T-helper 1 cell treated with Interleukin-12 subunit alpha and Interleukin-12 subunit beta and Interleukin-4 antibody, amounts not matched to agents 30 μg/mL and 1 μg/mL, for 36 hours (primary cell): ENCODE measurements at regions not wholly inside any gene's neighbourhood (a gene's known extent, or its start where the extent isn't known, plus 50 kb on each side); places are given as distances from the start of the nearest gene placed in this dataset.

Source experiments
- H3K27ac Mint-ChIP-seq: one replicate; pipeline ENCODE4 v1.8.0; 2021; ENCODE audit warnings: mild to moderate bottlenecking, mixed read lengths
- H3K27me3 Mint-ChIP-seq: one replicate; pipeline ENCODE4 v1.8.0; 2021; ENCODE audit warnings: low read depth, mixed read lengths
- H3K36me3 Mint-ChIP-seq: one replicate; pipeline ENCODE4 v1.8.0; 2021; ENCODE audit warnings: low read depth, mixed read lengths
- H3K4me1 Mint-ChIP-seq: one replicate; pipeline ENCODE4 v1.8.0; 2021; ENCODE audit warnings: low read depth, mixed read lengths
- H3K4me3 Mint-ChIP-seq: one replicate; pipeline ENCODE4 v1.8.0; 2021; ENCODE audit warnings: mild to moderate bottlenecking, moderate library complexity, mixed read lengths
- H3K9me3 Mint-ChIP-seq: one replicate; pipeline ENCODE4 v1.8.0; 2021; ENCODE audit warnings: mixed read lengths

DNA sequence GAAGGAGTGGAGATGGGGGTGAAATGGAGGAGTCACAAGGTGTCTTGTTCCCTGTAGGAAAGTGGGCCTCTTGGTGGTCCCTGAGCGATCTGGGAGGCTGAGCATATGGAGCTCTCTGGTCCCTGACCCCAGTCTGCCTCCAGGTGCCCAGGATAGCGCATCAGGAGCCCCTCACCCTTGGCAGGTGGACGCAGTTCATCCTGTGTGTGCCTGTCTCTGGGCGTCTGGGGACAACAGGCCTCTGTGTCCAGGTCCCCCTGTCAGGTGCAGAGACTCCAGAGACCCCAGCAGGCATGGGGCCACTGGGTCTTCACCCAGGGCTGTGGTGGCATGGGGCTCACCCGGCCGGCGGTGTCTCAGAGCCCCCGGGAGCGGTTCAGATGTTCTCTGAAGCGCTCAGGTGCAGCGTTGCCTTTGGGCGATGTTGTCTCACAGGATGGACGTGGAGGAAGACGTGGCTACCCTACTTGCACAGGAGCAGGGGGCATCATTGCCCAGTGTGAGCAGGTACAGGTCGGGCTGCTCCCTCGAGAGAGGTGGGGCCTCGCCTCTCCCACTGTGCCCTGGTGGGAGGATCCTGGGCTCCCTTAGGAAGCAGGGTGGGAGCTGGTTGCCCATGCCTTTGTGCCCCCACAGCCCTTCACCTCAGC lies 58.1 kb upstream of the TPM4 start:
- Mint-ChIP-seq H3K27me3 (no peaks in the 10 kb centered on the region), H3K27ac (no peak overlapping the region), H3K4me3 (no peak overlapping the region)

DNA sequence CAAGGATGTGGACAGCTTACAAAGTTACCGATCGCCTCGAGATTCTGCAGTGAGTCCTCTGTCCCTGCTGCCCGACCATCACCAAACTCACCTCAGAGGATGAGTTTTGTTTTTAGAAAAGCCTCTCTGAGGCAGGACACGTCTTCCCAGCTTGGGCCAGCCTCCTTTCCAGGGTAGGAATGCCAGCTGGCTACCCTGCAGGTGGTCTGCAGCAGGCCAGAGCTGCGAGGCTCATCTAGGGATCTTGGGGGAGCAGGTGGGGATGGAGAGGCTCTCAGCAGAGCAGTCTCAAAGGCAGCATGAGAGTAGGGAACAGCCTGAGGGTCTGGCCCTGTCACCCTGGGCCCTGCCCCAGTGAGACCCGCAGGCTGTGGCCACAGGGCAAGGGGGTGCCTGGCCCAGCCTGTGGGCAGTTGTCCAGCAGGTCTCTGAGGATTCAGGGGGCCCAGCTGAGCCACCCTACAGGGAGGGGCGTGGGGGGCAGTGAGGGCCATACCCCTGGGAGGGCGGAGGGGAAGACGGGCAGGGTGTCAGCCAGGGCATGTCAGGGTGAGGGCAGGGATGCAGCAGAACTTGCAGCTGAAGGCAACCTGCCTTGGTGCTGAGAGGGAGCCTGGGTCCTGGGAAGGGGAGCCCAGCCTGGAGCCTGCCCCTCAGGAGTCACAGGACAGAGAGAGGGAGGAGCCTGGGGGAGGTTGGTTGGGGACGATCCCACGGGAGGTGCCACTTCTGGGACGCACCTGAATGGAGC lies 57.3 kb upstream of the TPM4 start:
- Mint-ChIP-seq H3K27ac (no peak overlapping the region), H3K4me1 (no peaks in the 10 kb centered on the region), H3K27me3 (no peaks in the 10 kb centered on the region), H3K4me3 (no peak overlapping the region), H3K9me3 (no peaks in the 10 kb centered on the region), H3K36me3 (no peaks in the 10 kb centered on the region)

More for the DNA sequence above, 58.1 kb upstream of the TPM4 start:
- Mint-ChIP-seq H3K4me1 (no peaks in the 10 kb centered on the region), H3K36me3 (no peaks in the 10 kb centered on the region), H3K9me3 (no peaks in the 10 kb centered on the region)

DNA sequence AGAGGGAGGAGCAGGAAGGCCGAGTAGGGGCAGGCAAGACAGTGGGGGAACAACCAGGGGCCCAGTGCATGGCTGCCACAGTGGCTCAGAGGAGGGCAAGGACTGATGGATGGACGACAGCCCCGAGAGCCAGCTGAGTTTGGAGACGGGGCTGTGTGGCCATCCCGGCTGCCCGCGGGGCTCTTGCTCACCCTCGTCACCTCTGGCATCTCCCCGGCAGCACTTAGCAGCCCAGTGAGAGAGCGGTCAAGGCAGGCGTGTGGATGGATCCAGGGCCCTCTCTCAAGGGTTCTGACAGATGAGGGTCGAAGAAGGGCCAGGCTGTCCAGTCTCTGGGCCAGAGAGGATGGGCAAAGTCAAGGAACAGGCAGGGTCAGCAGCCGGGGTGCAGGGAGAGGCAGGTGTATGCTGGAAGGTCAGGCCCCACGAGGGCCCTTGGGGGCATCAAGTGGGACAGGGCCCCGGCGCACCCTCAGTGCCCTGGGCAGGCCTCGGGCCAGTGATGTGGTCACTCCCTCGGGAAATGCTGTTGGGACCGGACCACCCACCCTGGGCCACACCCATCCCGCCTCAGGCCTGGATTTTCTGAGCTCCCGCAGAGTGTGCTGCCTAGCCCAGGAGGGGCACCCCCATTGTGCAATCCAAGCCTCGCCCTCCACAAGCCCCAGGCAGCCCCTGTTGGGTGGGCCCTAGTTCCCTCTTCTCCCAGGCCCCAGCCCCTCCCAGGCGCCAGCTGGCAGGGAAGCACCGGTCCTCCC lies 56.4 kb upstream of the TPM4 start:
- H3K27ac Mint-ChIP-seq = no peak overlapping the region
- no peaks in the 10 kb centered on the region for H3K27me3 Mint-ChIP-seq
- H3K4me3 Mint-ChIP-seq = no peak overlapping the region
- H3K36me3 Mint-ChIP-seq = no peaks in the 10 kb centered on the region
- no peaks in the 10 kb centered on the region for H3K9me3 Mint-ChIP-seq
- H3K4me1 Mint-ChIP-seq = no peaks in the 10 kb centered on the region

DNA sequence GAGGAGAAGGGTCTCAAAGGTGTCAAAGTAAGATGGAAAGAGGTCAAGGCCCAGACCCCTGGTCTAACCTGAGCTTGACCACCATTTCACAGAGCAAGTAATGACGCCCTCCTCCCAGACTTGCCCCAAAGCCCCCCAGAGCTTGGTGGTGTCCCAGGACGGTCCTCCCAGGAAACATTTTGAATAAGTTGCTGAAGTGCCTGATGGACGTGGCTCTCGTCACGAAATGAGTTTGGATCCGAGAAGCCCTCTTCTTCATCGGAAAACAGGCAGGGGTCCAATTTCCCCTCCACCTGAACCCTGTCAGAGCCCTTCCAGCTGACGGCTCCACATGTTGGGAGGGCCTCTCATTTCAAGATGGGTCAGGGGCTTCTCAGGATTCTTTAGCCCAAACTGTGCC lies 54.5 kb upstream of the TPM4 start:
- Mint-ChIP-seq H3K4me1 (no peaks in the 10 kb centered on the region), H3K36me3 (no peaks in the 10 kb centered on the region), H3K27me3 (no peaks in the 10 kb centered on the region), H3K4me3 (no peak overlapping the region), H3K27ac (no peak overlapping the region), H3K9me3 (no peaks in the 10 kb centered on the region)

DNA sequence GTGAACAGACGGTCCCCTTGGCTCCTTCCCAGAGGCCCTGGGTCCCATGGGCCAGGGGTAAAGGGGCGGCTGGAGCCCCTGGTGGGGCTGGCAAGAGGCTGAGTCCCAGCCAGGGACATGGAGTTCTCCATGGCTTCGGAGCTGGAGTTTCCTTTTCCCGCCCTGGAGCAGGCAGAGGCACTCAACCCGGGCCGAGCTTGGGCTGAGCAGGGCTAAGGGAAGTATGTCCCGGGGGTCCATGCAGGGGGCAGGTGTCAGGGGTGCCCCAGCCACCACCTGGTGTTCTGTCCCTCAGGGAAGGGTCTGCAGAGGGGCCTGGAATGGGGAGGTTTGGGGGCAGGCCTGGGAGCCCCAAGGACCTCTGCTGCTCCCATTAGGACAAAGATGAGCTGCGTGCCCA lies 54.0 kb upstream of the TPM4 start:
- no peaks in the 10 kb centered on the region for H3K9me3 Mint-ChIP-seq
- no peaks in the 10 kb centered on the region for H3K4me1 Mint-ChIP-seq
- no peak overlapping the region for H3K4me3 Mint-ChIP-seq
- no peaks in the 10 kb centered on the region for H3K27me3 Mint-ChIP-seq
- H3K27ac Mint-ChIP-seq = no peak overlapping the region
- H3K36me3 Mint-ChIP-seq = no peaks in the 10 kb centered on the region

DNA sequence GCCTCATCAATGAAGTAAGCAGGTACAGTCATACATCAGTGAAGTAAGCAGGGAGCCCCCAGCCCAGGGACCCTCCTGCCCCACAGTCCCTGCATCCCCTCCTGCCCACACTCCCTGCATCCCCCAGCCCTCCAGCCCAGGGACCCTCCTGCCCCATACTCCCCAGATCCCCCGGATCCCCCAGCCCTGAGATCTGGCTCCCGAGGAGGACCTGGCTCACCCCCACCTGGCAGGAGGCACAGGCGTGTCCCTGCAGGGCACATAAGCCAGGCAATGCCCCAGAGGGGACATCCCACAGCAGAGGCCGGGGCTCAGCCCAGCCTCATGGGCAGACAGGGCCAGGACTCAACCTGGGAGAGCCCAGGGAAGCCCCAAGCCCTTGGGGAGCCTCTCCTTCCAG lies 53.6 kb upstream of the TPM4 start:
- Mint-ChIP-seq H3K4me1 (no peaks in the 10 kb centered on the region), H3K4me3 (no peak overlapping the region), H3K27me3 (no peaks in the 10 kb centered on the region), H3K36me3 (no peaks in the 10 kb centered on the region), H3K27ac (no peak overlapping the region), H3K9me3 (no peaks in the 10 kb centered on the region)

DNA sequence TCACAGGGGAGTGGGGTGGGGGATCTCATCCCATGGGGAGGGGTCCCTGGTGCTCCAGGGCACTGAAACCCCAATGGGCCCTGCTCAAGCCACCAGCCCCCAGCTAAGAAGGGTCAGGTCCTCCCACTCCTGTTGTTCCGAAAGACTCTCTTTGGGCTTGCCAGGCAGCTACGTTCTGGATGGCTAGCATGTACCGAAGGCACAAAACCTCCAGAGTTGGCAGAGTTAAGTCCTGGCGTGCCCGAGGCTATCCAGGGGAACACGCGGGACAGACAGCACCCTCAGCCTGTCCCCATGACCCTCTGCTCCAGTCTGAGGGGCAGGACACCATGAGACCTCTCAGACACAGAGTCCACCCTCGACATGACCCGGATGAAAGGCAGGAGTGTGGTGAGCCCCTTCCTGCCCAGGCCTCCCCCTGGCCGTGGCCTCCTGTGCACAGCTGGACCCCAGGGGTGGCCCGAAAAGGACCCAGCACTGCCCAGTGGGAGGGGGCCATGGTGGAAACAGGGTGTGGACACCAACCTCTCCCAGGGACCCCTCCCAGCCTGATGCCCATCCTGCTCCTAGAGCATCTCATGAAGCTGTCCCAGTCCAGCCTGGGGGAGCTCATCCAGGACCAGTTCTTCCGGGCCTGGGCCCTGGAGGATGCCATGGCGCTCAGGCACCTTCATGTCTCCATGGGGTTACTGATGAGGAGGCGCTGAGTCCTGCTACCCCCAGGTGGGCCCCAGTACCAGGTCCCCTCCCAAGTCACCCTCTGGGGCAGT lies 53.0 kb upstream of the TPM4 start:
- Mint-ChIP-seq H3K9me3 (no peaks in the 10 kb centered on the region), H3K27ac (no peak overlapping the region), H3K36me3 (no peaks in the 10 kb centered on the region), H3K4me1 (no peaks in the 10 kb centered on the region), H3K4me3 (no peak overlapping the region), H3K27me3 (no peaks in the 10 kb centered on the region)

DNA sequence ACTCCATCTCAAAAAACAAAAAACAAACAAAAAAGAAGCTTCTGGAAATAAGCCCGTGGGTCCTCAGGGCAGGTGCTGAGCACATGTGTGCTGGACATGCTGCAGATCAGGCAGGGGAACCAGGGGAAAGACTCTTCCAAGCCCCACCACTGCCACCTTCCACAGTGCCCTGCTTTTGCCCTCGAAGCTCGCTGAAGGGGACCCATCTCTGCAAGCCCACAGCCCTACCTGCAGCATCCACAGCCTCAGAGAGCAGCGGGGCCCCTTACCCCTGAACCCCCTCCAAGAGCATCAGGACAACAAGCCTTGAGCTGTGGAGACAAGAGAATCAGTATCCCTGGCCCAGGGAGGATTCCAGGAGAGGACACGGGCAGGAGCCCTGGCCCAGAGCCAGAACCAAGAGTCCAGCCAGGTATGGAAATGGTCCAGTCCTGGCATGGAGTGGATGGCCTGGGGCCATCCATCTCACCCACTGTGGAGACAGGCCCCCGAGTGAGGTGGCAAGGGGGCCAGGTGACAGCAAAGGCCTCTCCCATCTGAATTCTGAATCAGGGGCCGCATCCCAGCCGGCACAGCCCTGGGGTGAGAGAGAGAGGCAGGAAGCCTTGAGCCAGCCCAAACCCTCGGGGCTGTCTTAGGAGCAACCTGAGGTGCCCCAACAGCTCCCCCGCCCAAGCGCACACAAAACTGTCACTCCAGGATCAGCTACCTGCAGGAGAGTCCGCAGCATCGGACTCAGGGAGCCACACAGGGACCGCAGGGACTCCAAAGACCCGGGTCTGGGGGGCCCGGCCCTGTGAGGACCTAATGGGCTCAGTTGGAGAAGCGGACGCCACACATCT lies 51.8 kb upstream of the TPM4 start:
- H3K36me3 Mint-ChIP-seq = no peaks in the 10 kb centered on the region
- no peak overlapping the region for H3K27ac Mint-ChIP-seq
- no peaks in the 10 kb centered on the region for H3K4me1 Mint-ChIP-seq
- no peak overlapping the region for H3K4me3 Mint-ChIP-seq
- H3K9me3 Mint-ChIP-seq = no peaks in the 10 kb centered on the region
- no peaks in the 10 kb centered on the region for H3K27me3 Mint-ChIP-seq

DNA sequence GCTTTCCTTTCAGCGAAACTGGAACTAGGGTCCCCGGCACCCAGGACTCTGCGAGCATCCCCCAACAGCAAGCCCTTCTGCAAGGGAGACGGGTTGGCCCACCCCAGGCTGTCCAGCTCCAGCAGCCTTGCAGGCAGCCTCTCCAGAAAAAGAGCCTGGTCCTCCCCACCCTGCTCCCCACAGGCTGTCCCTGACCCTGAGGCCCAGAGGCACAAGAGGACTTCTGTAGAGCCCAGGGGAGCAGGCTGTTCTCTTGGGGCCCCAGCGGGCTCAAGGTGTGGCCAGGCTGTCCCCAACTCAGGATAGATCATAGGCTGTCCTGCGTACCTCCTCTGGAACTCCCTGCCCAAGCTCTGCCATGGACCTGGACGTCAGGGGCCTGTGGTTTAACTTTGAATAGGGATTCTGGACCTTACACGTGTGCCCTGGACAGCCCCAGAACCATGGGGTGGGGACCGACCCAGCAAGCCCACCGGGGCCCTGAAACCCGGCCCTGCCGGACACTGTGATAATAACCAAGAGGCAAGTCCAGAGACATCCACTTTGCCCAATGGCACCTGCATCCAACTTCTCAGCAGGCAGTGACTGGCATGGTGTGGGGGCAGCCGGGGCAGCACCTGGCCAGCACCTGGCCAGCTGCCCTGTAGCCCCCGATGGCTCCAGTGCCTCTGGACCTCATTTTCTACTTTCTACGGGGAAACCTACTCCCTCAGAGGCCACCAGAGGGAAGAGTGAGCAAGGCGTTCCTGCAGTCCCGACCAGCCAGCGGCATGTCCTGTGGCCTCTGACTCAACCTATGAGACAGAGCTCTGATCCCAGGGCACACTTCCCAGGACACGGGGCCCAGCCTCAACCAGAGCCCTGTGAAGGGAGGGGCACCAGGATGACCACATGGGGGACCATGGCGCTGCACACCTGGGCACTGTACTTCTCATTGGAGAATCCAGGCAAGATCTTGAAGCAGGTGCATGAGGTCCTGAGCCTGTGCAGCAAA lies 50.9 kb upstream of the TPM4 start:
- Mint-ChIP-seq H3K36me3 (no peaks in the 10 kb centered on the region), H3K27ac (no peak overlapping the region), H3K27me3 (no peaks in the 10 kb centered on the region), H3K4me3 (no peak overlapping the region), H3K9me3 (no peaks in the 10 kb centered on the region), H3K4me1 (no peaks in the 10 kb centered on the region)

DNA sequence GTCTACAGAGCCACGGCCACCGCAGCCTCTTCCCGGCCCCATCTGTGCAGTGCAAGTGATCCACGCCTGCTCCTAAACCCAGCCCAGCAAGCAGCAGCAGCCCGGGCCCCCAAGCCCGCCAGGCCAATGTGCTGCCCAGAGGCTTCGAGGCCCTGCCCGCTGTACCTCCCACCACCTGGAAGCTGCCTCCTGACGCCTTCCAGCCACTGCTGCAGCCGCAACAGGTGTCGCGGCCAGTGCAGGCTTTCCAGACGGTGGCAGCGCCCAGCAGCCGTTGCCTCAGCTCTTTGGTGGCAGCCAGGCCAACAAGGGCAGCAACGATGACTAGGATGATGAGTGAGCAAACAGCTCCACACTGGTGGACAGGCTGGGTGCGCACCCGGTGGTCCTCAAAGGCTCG lies 50.2 kb upstream of the TPM4 start:
- Mint-ChIP-seq H3K9me3 (no peaks in the 10 kb centered on the region), H3K27ac (no peak overlapping the region), H3K4me1 (no peaks in the 10 kb centered on the region), H3K4me3 (no peak overlapping the region), H3K27me3 (no peaks in the 10 kb centered on the region), H3K36me3 (no peaks in the 10 kb centered on the region)
